ENCODE measurements at regions not wholly inside any gene's neighbourhood (a gene's known extent, or its start where the extent isn't known, plus 50 kb on each side); places are given as distances from the start of the nearest gene placed in this dataset.

DNA sequence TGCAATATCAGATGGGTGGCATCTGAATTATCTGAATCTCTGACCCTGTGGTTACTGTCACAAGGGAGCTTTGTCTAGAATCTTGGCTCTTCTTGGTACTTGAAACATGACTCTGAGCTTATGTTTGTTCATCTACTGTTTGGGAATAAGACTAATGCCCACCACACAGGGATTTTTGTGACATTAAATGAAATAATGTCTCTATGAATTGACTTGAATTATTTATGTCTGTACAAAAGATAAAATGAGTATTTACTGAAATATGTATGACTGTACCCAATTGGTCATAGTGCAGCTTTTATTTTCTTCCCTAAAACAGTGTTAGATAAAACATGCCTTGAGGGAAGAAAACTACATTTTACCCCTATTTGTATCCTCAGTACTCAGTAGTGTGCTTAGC, 87.9 kb upstream of the ZPLD1 start:
- DNase-seq (ENCODE audit: low spot score), result no peak
- no peak overlapping the region for H3K27ac ChIP-seq
- H3K4me1 ChIP-seq (replicated peaks), result no peaks in the 10 kb centered on the region
- H3K9me3 ChIP-seq, result no peaks in the 10 kb centered on the region
- H3K27me3 ChIP-seq (replicated peaks; ENCODE audit: insufficient read depth), result no peaks in the 10 kb centered on the region
- no peak overlapping the region for H3K4me3 ChIP-seq
- intact Hi-C loops (cut with DNase I), result no loop called here
- H3K36me3 ChIP-seq, result no peaks in the 10 kb centered on the region
- TF ChIP-seq, protein P1, sequence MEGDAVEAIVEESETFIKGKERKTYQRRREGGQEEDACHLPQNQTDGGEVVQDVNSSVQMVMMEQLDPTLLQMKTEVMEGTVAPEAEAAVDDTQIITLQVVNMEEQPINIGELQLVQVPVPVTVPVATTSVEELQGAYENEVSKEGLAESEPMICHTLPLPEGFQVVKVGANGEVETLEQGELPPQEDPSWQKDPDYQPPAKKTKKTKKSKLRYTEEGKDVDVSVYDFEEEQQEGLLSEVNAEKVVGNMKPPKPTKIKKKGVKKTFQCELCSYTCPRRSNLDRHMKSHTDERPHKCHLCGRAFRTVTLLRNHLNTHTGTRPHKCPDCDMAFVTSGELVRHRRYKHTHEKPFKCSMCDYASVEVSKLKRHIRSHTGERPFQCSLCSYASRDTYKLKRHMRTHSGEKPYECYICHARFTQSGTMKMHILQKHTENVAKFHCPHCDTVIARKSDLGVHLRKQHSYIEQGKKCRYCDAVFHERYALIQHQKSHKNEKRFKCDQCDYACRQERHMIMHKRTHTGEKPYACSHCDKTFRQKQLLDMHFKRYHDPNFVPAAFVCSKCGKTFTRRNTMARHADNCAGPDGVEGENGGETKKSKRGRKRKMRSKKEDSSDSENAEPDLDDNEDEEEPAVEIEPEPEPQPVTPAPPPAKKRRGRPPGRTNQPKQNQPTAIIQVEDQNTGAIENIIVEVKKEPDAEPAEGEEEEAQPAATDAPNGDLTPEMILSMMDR (IDR thresholded peaks at IDR 0.05), result no peak
- TF ChIP-seq POLR2AphosphoS5 (IDR thresholded peaks at IDR 0.05), result no peak
- TF ChIP-seq POLR2A (IDR thresholded peaks at IDR 0.05), result no peak

DNA sequence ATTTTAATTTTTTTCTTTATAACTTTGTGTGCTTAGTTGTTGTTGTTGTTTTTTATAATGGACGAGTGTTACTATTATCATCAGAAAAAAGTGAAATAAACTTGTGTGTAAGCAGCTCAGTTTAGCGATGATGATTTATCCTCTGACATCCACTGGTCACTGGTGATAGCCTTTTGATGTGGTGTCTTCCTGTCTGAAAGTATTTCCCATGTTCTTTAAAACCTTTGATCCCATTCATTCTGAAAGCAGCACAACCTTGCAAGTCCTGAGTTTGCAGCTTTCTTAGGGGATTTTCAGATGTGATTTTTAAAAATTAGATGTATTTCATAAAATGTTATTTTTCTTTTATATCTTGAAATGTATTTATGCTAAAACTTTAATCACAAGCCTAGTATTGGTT, 85.9 kb upstream of the ZPLD1 start:
- Histone ChIP-seq H3K27me3 (replicated peaks; ENCODE audit: insufficient read depth) (no peaks in the 10 kb centered on the region), H3K27ac (no peak overlapping the region), H3K4me1 (replicated peaks) (no peaks in the 10 kb centered on the region), H3K36me3 (no peaks in the 10 kb centered on the region), H3K4me3 (no peak overlapping the region), H3K9me3 (no peaks in the 10 kb centered on the region)
- no peak for DNase-seq (ENCODE audit: low spot score)
- intact Hi-C loops (cut with DNase I), result no loop called here
- TF ChIP-seq POLR2AphosphoS5 (IDR thresholded peaks at IDR 0.05) (no peak), POLR2A (IDR thresholded peaks at IDR 0.05) (no peak)
- TF ChIP-seq, protein P1 (IDR thresholded peaks at IDR 0.05), result no peak
- 80% methylated on average over 2 of the region's 2 CpGs for WGBS

DNA sequence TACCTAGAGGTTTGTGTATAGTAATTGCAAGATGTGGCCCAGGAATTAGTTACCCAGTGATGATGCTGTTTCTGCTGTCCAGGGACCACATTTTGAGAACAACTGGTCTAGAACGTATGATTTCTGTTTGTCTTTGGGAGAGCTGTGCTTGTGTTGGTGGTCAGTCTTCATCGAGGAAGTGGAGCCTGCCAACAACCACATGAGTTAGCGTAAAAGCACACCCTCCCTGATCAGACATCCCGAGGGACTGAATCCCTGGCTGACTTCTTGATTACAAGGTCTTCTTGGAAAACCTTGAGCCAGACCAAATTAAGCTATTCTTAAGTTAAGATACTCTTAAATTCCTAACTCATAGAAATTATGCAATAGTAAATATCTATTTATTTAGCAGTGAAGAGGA, 81.7 kb upstream of the ZPLD1 start:
- intact Hi-C loops (cut with DNase I), result no loop called here

DNA sequence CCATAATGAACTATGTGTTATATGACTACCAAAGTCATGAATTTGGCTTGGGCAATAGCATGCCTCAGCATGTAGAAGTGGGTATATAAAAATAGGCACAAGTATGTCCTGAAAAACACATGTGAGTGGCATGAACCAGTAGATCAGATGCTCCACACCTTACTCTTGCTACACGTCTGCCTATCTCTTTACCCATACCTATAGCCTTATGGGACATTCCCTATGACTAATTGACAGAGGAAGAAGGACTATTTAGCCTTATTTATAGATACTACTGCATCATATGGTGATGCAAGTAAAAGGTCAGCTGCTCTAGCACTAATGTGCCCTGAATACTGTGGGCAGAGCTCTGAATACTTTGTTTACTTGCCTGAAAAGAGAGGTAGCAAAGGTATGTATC, 81.0 kb upstream of the ZPLD1 start:
- Histone ChIP-seq H3K4me3 (no peak overlapping the region), H3K27me3 (replicated peaks; ENCODE audit: insufficient read depth) (no peaks in the 10 kb centered on the region), H3K9me3 (no peaks in the 10 kb centered on the region), H3K27ac (no peak overlapping the region), H3K36me3 (no peaks in the 10 kb centered on the region), H3K4me1 (replicated peaks) (no peaks in the 10 kb centered on the region)
- intact Hi-C loops (cut with DNase I), result no loop called here
- 75% methylated on average over 1 of the region's 1 CpG for WGBS
- no peak for TF ChIP-seq POLR2AphosphoS5 (IDR thresholded peaks at IDR 0.05)
- TF ChIP-seq, protein P1 (IDR thresholded peaks at IDR 0.05), result no peak
- TF ChIP-seq POLR2A (IDR thresholded peaks at IDR 0.05), result no peak
- DNase-seq (ENCODE audit: low spot score), result no peak

More for the DNA sequence above, 81.7 kb upstream of the ZPLD1 start:
- WGBS, result 82% methylated on average over 4 of the region's 4 CpGs
- Histone ChIP-seq H3K27me3 (replicated peaks; ENCODE audit: insufficient read depth) (no peaks in the 10 kb centered on the region), H3K36me3 (no peaks in the 10 kb centered on the region), H3K27ac (no peak overlapping the region), H3K9me3 (no peaks in the 10 kb centered on the region), H3K4me1 (replicated peaks) (no peaks in the 10 kb centered on the region), H3K4me3 (no peak overlapping the region)
- no peak for DNase-seq (ENCODE audit: low spot score)
- TF ChIP-seq POLR2AphosphoS5 (IDR thresholded peaks at IDR 0.05) (no peak), POLR2A (IDR thresholded peaks at IDR 0.05) (no peak)
- TF ChIP-seq, protein P1 (IDR thresholded peaks at IDR 0.05), result no peak

DNA sequence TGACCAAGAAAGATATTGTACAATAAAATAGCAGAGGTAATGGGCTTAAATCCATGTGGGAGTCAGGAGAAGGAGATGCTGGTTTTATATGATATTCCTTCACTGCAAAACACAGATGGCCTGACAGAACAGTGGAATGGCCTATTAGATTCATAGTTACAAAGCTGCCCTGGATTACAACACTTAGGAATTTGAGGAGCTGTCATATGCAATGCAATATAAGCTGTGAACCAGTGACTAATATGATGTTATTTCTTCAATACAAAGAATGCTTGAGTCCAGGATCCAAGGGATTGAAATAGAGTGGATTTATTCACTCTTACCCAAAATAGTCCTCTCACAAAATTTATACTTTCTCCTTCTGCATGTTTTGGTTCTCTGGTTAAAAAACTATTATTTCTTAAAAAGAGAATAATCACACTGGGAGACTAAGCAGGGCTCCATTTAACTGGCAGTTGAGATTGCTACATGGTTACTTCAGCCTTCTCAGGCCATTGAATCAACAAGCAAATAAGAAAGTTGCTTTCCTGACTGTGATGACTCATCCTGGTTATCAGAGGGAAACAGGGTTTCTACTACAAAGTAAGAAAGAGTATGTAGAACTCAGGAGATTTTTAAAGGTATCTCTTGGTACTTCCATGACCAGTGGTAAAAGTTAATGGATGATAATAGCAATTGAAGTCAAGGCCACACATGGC, 79.8 kb upstream of the ZPLD1 start:
- no peaks in the 10 kb centered on the region for H3K4me1 ChIP-seq (replicated peaks)
- H3K4me3 ChIP-seq, result no peak overlapping the region
- no peaks in the 10 kb centered on the region for H3K36me3 ChIP-seq
- no peaks in the 10 kb centered on the region for H3K27me3 ChIP-seq (replicated peaks; ENCODE audit: insufficient read depth)
- TF ChIP-seq POLR2A (IDR thresholded peaks at IDR 0.05) (no peak), POLR2AphosphoS5 (IDR thresholded peaks at IDR 0.05) (no peak)
- TF ChIP-seq, protein P1 (IDR thresholded peaks at IDR 0.05), result no peak
- intact Hi-C loops (cut with DNase I), result no loop called here
- H3K27ac ChIP-seq, result no peak overlapping the region
- H3K9me3 ChIP-seq, result no peaks in the 10 kb centered on the region
- DNase-seq (ENCODE audit: low spot score), result no peak
